HepG2 (cell line): ENCODE measurements at regions not wholly inside any gene's neighbourhood (a gene's known extent, or its start where the extent isn't known, plus 50 kb on each side); places are given as distances from the start of the nearest gene placed in this dataset.

Experiments
- CHD4 ChIP-seq: fragments of 200-600 bp; sonication (generic); IDR thresholded peaks from 2 replicates; pipeline ENCODE4 v1.7.0; 2017; ENCODE audit warnings: mild to moderate bottlenecking, low read length, borderline replicate concordance
- MAX ChIP-seq: IDR thresholded peaks from 2 replicates; pipeline ENCODE4 v1.6.1; 2012; ENCODE audit warnings: inconsistent platforms
- NFATC3 ChIP-seq: sonication (generic); formaldehyde crosslinking; IDR thresholded peaks from 2 replicates; pipeline ENCODE4 v1.5.1; 2020; ENCODE audit warnings: mild to moderate bottlenecking, missing genetic modification reagents
- SNAPC2 ChIP-seq: sonication (generic); formaldehyde crosslinking; IDR thresholded peaks from 2 replicates; pipeline ENCODE4 v1.8.1; 2022; ENCODE audit warnings: mild to moderate bottlenecking, missing genetic modification reagents
- TAF1 ChIP-seq: sonication (generic); formaldehyde crosslinking; IDR thresholded peaks from 2 replicates; pipeline ENCODE4 v1.4.0; 2020; ENCODE audit warnings: missing genetic modification reagents
- TBX2 ChIP-seq: sonication (generic); formaldehyde crosslinking; IDR thresholded peaks from 2 replicates; pipeline ENCODE4 v1.5.0; 2020; ENCODE audit warnings: missing genetic modification reagents, mild to moderate bottlenecking, borderline replicate concordance
- TCF12 ChIP-seq, 2 experiments: fragments of 450-650 bp in 1 of 2; sonication (generic) in 1 of 2; formaldehyde crosslinking in 1 of 2; IDR thresholded peaks; 2 replicates each; pipeline versions ENCODE4 v1.6.1 to v1.8.0; 2017 to 2022; ENCODE audit warnings: antibody characterized with exemption in 1 of 2, mild to moderate bottlenecking in 1 of 2, missing genetic modification reagents in 1 of 2, moderate library complexity in 1 of 2
- ZKSCAN5 ChIP-seq: sonication (generic); formaldehyde crosslinking; IDR thresholded peaks from 2 replicates; pipeline ENCODE4 v1.5.1; 2020; ENCODE audit warnings: mild to moderate bottlenecking, missing genetic modification reagents
- ZNF75D ChIP-seq: sonication (generic); formaldehyde crosslinking; IDR thresholded peaks from 2 replicates; pipeline ENCODE4 v1.8.1; 2023; ENCODE audit warnings: missing genetic modification reagents, mild to moderate bottlenecking, borderline replicate concordance
- ZNF792 ChIP-seq: IDR thresholded peaks from 2 replicates; pipeline ENCODE4 v1.6.1; 2016
- TF ChIP-seq, protein P1 (sequence below): sonication (generic); formaldehyde crosslinking; IDR thresholded peaks from 2 replicates; pipeline ENCODE4; 2020; ENCODE audit warnings: missing genetic modification reagents, mild to moderate bottlenecking, borderline replicate concordance

DNA sequence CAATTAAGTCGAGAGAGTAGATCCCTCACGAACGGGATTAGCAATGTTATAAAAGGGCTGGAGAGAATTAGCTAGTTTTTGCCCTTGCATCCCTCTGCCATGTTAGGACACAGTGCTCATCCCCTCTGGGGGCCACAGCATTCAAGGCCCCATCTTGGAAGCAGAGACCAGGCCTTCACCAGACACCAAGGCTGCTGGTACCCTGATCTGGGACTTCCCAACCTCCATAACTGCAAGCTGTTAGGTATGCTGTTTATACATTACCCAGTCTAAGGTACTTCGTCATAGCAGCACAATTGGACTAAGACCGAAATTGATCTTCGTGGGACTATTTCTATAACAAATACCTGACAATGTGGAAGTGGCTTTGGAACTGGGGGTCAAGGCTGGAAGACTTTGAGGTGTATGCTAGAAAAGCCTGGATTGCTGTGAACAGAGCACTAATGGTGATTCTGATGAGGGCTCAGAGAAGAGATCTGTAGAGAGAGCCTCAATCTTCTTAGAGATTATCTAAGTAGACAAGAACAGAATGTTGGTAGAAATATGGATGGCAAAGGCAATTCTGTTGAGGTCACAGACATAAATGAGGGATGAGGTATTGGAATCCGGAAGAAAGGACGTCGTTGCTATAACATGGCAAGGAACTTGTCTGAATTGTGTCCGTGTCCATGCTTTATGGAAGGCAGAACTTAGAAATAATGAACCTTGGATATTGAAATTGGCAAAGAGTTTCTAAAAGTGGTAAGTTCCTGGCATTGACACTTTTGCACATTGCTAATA lies 83.8 kb upstream of the KIF26B start:
- TF ChIP-seq ZKSCAN5 (CRISPR knock-in tag) (no peak), TCF12 (IDR thresholded peaks at IDR 0.05) (no peak), TCF12 (CRISPR knock-in tag; IDR thresholded peaks at IDR 0.05) (no peak), NFATC3 (CRISPR knock-in tag) (no peak), TAF1 (CRISPR knock-in tag) (no peak), TBX2 (no peak), MAX (no peak), ZNF792 (CRISPR knock-in tag) (no peak), SNAPC2 (no peak), ZNF75D (CRISPR knock-in tag) (no peak), CHD4 (no peak)
- TF ChIP-seq, protein P1, sequence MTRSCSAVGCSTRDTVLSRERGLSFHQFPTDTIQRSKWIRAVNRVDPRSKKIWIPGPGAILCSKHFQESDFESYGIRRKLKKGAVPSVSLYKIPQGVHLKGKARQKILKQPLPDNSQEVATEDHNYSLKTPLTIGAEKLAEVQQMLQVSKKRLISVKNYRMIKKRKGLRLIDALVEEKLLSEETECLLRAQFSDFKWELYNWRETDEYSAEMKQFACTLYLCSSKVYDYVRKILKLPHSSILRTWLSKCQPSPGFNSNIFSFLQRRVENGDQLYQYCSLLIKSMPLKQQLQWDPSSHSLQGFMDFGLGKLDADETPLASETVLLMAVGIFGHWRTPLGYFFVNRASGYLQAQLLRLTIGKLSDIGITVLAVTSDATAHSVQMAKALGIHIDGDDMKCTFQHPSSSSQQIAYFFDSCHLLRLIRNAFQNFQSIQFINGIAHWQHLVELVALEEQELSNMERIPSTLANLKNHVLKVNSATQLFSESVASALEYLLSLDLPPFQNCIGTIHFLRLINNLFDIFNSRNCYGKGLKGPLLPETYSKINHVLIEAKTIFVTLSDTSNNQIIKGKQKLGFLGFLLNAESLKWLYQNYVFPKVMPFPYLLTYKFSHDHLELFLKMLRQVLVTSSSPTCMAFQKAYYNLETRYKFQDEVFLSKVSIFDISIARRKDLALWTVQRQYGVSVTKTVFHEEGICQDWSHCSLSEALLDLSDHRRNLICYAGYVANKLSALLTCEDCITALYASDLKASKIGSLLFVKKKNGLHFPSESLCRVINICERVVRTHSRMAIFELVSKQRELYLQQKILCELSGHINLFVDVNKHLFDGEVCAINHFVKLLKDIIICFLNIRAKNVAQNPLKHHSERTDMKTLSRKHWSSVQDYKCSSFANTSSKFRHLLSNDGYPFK (CRISPR knock-in tag) = no peak
